MG63 (cell line): ENCODE measurements at regions not wholly inside any gene's neighbourhood (a gene's known extent, or its start where the extent isn't known, plus 50 kb on each side); places are given as distances from the start of the nearest gene placed in this dataset.
"Not testable (repeated sequence)": the region's sequence is repeated elsewhere in the genome, so short reads cannot be mapped to it uniquely, and the experiment has no call there.

ENCODE experiments used
- DNase-seq: peaks from one replicate; pipeline ENCODE4 v3.0.0-alpha.2; 2020
- H3K27me3 ChIP-seq: fragments of 250-450 bp; sonication (Bioruptor Pico); 2 replicates; pipeline ENCODE4 v1.5.1; 2020; ENCODE audit warnings: mild to moderate bottlenecking, moderate library complexity
- H3K36me3 ChIP-seq: fragments of 250-450 bp; sonication (Bioruptor Pico); 2 replicates; pipeline ENCODE4 v1.5.1; 2020; ENCODE audit warnings: mild to moderate bottlenecking, moderate library complexity
- H3K4me3 ChIP-seq: fragments of 250-450 bp; sonication (Bioruptor Pico); 2 replicates; pipeline ENCODE4 v1.5.1; 2020; ENCODE audit warnings: mild to moderate bottlenecking, moderate library complexity
- H3K9me3 ChIP-seq: fragments of 250-450 bp; sonication (Bioruptor Pico); 2 replicates; pipeline ENCODE4 v1.5.1; 2020; ENCODE audit warnings: mild to moderate bottlenecking, moderate library complexity

DNA sequence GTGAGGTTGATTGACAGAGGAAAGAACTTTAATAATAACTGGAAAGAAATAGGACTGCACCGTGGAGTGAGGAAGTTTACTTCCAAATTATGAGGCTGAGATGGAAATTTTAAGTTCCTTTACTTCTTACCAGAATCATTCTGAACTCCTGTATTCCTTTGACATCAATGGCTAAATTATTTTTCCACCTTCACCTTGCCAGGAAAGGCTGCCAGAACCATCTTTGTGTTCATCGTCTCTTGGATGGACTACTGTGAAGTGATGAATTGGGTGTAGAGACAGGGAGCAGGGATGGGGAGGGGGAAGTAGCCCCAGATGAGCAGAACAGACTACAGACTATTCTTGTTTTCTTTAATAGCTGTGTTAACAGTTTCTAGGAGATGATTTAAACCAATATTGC is 102.1 kb upstream of the CEP162 start:
- DNase-seq, result no peak
- Histone ChIP-seq H3K36me3 (no peaks in the 10 kb centered on the region), H3K27me3 (no peaks in the 10 kb centered on the region), H3K4me3 (no peak overlapping the region), H3K9me3 (no peaks in the 10 kb centered on the region)

DNA sequence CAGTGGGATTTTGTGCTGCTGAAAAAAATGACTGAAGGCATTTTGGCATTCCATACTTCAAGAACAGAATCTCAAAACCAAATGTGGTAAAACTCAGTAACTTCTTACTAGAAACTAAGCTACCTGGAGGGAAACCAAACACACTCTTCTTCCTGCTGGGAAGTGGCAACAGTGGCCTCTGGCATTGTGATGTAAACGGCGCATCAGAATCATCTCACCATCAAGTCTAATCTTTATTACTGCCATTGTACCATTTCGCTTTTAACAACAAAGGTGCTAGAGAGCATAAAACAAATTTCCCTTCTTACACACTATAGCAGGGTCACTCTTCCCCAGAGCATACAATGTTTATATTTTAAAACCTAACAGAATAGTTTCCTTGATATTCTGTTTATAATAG is 101.6 kb upstream of the CEP162 start:
- H3K9me3 ChIP-seq, result no peaks in the 10 kb centered on the region
- H3K4me3 ChIP-seq, result no peak overlapping the region

DNA sequence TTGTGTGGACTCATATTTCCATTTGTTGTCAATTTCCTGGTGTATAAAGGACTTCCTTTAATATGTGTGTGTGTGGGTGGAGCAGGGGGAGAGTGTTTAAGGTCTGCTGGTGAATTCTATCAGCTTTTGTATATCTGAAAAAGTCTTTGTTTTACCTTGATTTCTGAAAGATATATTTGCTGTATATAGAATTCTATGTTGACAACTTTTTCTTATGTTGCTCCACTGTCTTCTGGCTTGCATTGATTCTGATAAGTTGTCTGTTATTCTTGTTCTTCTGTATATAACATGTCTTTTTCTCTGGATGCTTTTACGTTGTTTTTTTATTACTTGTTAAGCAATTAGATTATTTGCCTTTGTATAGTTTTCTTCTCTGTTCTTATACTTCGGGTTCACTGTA is 90.0 kb upstream of the CEP162 start:
- no peak for DNase-seq
- no peaks in the 10 kb centered on the region for H3K9me3 ChIP-seq
- no peaks in the 10 kb centered on the region for H3K27me3 ChIP-seq
- no peaks in the 10 kb centered on the region for H3K36me3 ChIP-seq
- H3K4me3 ChIP-seq, result no peak overlapping the region

More for the DNA sequence above, 101.6 kb upstream of the CEP162 start:
- no peaks in the 10 kb centered on the region for H3K36me3 ChIP-seq
- H3K27me3 ChIP-seq, result no peaks in the 10 kb centered on the region
- no peak for DNase-seq

DNA sequence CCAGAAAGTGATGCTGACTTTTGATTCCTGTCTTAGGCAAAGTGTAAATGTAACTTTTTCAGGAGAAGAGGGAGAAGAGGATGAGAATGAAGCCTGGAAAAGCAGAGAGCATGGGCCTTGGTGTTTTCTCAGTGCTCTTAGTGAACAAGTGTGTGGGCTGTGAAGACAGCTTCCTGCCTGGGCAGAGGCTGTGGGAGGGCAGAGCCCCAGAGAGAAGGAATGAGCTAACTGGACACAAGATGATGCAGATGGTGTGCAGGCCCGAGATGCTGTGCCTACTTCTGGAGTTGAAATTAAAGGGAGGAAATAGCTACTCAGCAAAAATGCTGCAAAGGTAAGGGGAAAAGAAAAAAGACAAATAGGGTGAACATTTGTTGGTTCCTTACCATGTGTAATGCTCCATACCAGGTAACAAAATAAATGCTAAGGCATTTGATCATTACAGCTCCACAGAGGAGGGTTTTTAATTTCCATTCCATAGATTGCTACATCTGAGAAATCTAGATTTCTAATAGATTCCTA is 87.0 kb upstream of the CEP162 start:
- no peaks in the 10 kb centered on the region for H3K36me3 ChIP-seq
- H3K9me3 ChIP-seq, result no peaks in the 10 kb centered on the region
- H3K4me3 ChIP-seq, result no peak overlapping the region
- H3K27me3 ChIP-seq, result no peaks in the 10 kb centered on the region
- DNase-seq, result no peak

DNA sequence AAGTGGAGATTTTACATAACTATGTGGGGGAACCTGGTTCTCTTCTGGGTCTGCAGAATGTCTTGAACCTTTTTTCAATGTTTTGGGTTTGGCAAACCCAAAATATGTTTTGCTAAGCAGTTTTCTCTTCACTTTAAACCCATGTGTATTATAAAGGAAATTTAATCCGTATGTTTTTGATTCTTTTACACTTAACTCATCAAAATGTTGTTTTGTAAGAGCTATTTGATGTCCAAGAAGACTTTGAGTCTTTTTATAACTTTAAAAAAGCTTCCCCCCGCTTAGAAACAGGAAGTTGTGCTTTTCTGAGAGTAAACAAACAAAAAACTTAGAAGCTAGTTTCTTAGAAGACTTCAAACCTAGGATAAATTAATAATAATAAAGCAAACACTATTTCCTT is 81.9 kb upstream of the CEP162 start:
- Histone ChIP-seq H3K36me3 (no peaks in the 10 kb centered on the region), H3K4me3 (no peak overlapping the region), H3K9me3 (no peaks in the 10 kb centered on the region), H3K27me3 (no peaks in the 10 kb centered on the region)
- no peak for DNase-seq

DNA sequence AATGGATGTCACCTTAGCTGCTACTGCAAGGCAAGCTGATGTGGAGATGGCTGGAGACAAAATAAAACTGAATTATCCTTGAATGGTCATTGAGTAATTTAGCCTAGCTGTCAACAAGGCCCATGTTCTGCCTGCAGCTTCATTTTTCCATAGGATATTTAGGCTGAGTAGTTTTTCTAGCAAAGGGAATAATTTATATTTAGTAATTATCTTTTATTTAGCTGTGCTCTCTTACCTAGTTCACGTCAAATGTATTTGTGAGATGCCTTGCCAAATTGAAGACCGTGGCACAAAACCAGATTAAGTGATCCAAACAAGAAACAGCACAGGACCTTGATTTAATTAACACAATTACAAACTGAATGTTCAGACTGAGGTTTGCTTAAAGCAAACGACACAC is 77.4 kb upstream of the CEP162 start:
- Histone ChIP-seq H3K9me3 (no peaks in the 10 kb centered on the region), H3K4me3 (no peak overlapping the region), H3K27me3 (no peaks in the 10 kb centered on the region), H3K36me3 (no peaks in the 10 kb centered on the region)
- DNase-seq, result no peak

DNA sequence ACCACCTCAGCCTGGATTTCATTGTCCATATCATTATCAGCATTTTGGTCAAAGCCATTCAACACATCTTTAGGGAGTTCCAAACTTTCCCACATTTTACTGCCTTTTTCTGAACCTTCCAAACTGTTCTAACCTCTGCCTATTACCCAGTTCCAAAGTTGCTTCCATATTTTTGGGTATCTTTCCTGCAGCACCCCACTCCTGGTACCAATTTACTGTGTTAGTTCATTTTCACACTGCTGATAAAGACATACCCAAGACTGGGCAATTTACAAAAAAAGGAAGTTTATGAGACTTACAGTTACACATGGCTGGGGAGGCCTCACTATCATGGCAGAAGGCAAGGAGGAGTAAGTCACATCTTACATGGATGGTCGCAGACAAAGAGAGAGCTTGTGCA is 63.6 kb upstream of the CEP162 start:
- not testable (repeated sequence) for DNase-seq, H3K27me3 ChIP-seq, H3K4me3 ChIP-seq, H3K36me3 ChIP-seq
- H3K9me3 ChIP-seq, result peaks cover 15% of the 10 kb centered on the region

GRCh38 chr6:84284428-84285049 is 57.1 kb upstream of the CEP162 start:
- H3K4me3 ChIP-seq, result no peak overlapping the region
- no peaks in the 10 kb centered on the region for H3K9me3 ChIP-seq
- H3K27me3 ChIP-seq, result no peaks in the 10 kb centered on the region
- DNase-seq, result no peak
- H3K36me3 ChIP-seq, result no peaks in the 10 kb centered on the region

DNA sequence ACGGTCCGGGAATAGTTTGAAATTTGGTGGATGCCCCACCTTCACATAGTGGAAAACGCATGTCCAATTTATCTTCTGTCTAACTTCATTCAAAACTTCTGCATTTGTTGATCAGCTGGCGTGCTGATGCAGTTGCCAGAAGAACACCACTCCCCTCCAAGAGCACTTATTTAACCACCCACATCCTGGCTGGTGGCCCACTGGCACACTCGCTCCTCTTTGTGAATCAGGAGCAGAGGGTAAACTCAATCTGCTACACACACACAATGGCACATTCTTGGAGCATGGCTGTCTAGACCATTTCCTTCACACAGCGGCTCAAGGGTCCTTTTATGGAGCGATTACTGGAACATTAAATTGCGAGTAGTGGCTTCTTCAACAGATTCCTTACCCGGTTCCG is 55.1 kb upstream of the CEP162 start:
- Histone ChIP-seq H3K4me3 (no peak overlapping the region), H3K9me3 (no peaks in the 10 kb centered on the region), H3K36me3 (no peaks in the 10 kb centered on the region), H3K27me3 (no peaks in the 10 kb centered on the region)
- peak; percentile 80 for DNase-seq

DNA sequence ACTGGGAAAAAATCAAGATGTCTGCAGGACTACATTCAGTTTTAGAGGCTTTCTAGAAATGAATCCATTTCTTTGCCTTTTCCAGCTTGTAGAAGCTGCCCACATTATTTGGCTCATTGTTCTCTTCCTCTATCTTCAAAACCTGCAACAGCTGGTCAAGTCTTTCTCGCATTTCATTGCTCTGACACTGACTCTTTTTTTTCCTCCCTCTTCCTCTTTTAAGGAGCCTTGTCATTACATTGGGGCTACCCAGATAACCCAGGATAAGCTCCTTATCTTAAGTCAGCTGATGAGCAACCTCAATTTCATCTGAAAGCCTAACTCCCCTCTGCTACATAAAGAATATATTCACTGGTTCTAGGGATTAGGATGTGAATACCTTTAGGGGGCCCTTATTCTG is 53.2 kb upstream of the CEP162 start:
- no peak for DNase-seq
- no peaks in the 10 kb centered on the region for H3K27me3 ChIP-seq
- no peak overlapping the region for H3K4me3 ChIP-seq
- H3K9me3 ChIP-seq, result no peaks in the 10 kb centered on the region
- H3K36me3 ChIP-seq, result no peaks in the 10 kb centered on the region

DNA sequence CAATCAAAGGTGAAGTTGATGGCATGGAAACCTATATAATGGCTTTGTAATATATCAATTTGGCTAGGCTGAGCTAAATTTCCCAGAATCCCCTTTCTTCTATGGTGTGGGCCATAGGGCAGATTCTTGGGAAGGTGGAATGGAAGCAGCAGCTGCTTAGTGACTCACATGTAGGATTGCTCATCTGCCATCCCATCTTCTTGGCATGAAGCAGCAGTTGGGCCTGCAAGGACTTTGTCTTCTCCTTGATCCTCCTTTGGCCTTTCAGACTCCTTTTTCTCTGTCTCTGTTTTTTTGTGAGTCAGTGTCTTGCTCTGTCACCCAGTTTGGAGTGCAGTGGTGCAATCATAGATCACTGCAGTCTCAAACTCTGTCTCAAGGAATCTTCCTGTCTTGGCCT is 52.6 kb upstream of the CEP162 start:
- H3K9me3 ChIP-seq, result no peaks in the 10 kb centered on the region
- H3K4me3 ChIP-seq, result no peak overlapping the region
- DNase-seq, result peak; percentile 78
- H3K36me3 ChIP-seq, result no peaks in the 10 kb centered on the region
- H3K27me3 ChIP-seq, result no peaks in the 10 kb centered on the region

- no peaks in the 10 kb centered on the region for H3K36me3 ChIP-seq
- H3K27me3 ChIP-seq, result no peaks in the 10 kb centered on the region
- DNase-seq, result peak; percentile 8
- no peak overlapping the region for H3K4me3 ChIP-seq
- H3K9me3 ChIP-seq, result no peaks in the 10 kb centered on the region
Measured at GRCh38 chr6:84278321-84278998, 51.0 kb upstream of the CEP162 start.
